PC-9 (cell line): ENCODE measurements at regions not wholly inside any gene's neighbourhood (a gene's known extent, or its start where the extent isn't known, plus 50 kb on each side); places are given as distances from the start of the nearest gene placed in this dataset.

Experiments
- BruUV-seq: library from RNA; stranded (reverse); fragments of 400-500 nt; replicated peaks from 2 replicates; lab custom pipeline; 2021; lab: Mats Ljungman, UMichigan
- CTCF ChIA-PET: fragments of 300-600 bp; sonication (Branson Sonifier 250); formaldehyde crosslinking; loops from one replicate; lab custom pipeline; 2022; ENCODE audit warnings: antibody characterized with exemption; lab: Charles Lee
- POLR2A ChIA-PET: fragments of 300-600 bp; sonication (Branson Sonifier 250); formaldehyde crosslinking; loops from one replicate; lab custom pipeline; 2022; ENCODE audit warnings: antibody characterized with exemption; ENCODE audit not compliant: unreplicated experiment; lab: Charles Lee
- DNase-seq, 2 experiments: peaks; one replicate each; pipeline versions ENCODE4 v3.0.0 to v3.0.0-alpha.2; 2015 to 2022; ENCODE audit warnings: mixed read lengths in 1 of 2
- H2AFZ ChIP-seq: fragments of 200-600 bp; sonication (generic); 2 replicates; pipeline ENCODE4 v1.8.1; 2017; ENCODE audit warnings: antibody characterized with exemption
- H3F3A ChIP-seq: fragments of 200-600 bp; sonication (generic); 2 replicates; pipeline ENCODE4 v1.8.1; 2017; ENCODE audit warnings: antibody characterized with exemption, mild to moderate bottlenecking, low read depth; ENCODE audit not compliant: insufficient read depth
- H3K27ac ChIP-seq: fragments of 200-600 bp; sonication (generic); 2 replicates; pipeline ENCODE4 v1.6.1; 2016; ENCODE audit warnings: mixed run types
- H3K27me3 ChIP-seq: fragments of 200-600 bp; sonication (generic); 2 replicates; pipeline ENCODE4 v1.6.1; 2016; ENCODE audit warnings: low read depth, mixed run types; ENCODE audit not compliant: insufficient read depth
- H3K36me3 ChIP-seq: fragments of 200-600 bp; sonication (generic); 2 replicates; pipeline ENCODE4 v1.6.1; 2016; ENCODE audit warnings: low read depth, mixed run types
- H3K4me1 ChIP-seq: fragments of 200-600 bp; sonication (generic); replicated peaks from 2 replicates; pipeline ENCODE4 v1.6.1; 2016; ENCODE audit warnings: mixed run types; ENCODE audit not compliant: insufficient read depth
- H3K4me2 ChIP-seq: fragments of 200-600 bp; sonication (generic); 2 replicates; pipeline ENCODE4 v1.6.1; 2017; ENCODE audit warnings: mixed run types
- H3K4me3 ChIP-seq: fragments of 200-600 bp; sonication (generic); 2 replicates; pipeline ENCODE4 v1.6.1; 2016; ENCODE audit warnings: mixed run types
- H3K79me2 ChIP-seq: fragments of 200-600 bp; sonication (generic); 2 replicates; pipeline ENCODE4 v1.6.1; 2017; ENCODE audit warnings: low read depth, mixed run types
- H3K9me2 ChIP-seq: fragments of 200-600 bp; sonication (generic); 2 replicates; pipeline ENCODE4 v1.8.1; 2017; ENCODE audit warnings: mild to moderate bottlenecking; ENCODE audit not compliant: insufficient read depth
- H3K9me3 ChIP-seq: fragments of 200-600 bp; sonication (generic); 2 replicates; pipeline ENCODE4 v1.8.1; 2016; ENCODE audit warnings: low read depth; ENCODE audit not compliant: insufficient read depth
- H4K20me1 ChIP-seq: fragments of 200-600 bp; sonication (generic); 2 replicates; pipeline ENCODE4 v1.8.1; 2017; ENCODE audit not compliant: insufficient read depth
- EZH2 ChIP-seq: fragments of 200-600 bp; sonication (generic); IDR thresholded peaks from 2 replicates; pipeline ENCODE4 v1.8.0; 2017; ENCODE audit warnings: antibody characterized with exemption, low read depth
- intact Hi-C: fragments of 100-400 bp; cut with micrococcal nuclease; formaldehyde crosslinking; loops from one replicate; pipeline ENCODE4 v1.10.0; 2022; ENCODE audit not compliant: unreplicated experiment
- TF ChIP-seq, protein P1 (sequence below): fragments of 200-600 bp; sonication (generic); conservative IDR thresholded peaks from 2 replicates; pipeline ENCODE4 v1.6.1; 2017; ENCODE audit warnings: mixed run types, antibody characterized with exemption, mild to moderate bottlenecking, moderate library complexity

DNA sequence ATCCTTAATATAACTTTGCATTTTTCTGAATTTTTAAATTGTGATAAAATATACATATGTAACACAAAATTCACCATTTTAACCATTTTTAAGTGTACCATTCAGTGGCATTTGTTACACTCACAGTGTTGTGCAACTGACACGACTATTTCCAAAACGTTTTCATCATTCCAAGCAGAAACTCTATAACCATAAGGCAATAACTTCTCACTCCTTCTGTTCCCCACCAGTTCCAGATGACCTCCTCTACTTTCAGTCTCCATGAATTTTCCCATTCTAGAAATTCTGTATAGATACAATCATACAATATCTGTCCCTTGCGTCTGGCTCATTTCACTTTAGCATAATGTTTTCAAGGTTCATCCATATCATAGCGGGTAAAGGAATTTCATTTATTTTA is 223.5 kb upstream of the TTC14 start:
- Histone ChIP-seq H3K36me3 (no peaks in the 10 kb centered on the region), H3K4me1 (no peaks in the 10 kb centered on the region), H2AFZ (no peak overlapping the region), H3K79me2 (no peaks in the 10 kb centered on the region), H3K27ac (no peak overlapping the region), H3K4me3 (no peak overlapping the region), H3K9me2 (no peaks in the 10 kb centered on the region), H3K9me3 (no peaks in the 10 kb centered on the region), H3K4me2 (no peak overlapping the region), H3F3A (no peaks in the 10 kb centered on the region), H3K27me3 (no peaks in the 10 kb centered on the region), H4K20me1 (no peaks in the 10 kb centered on the region)
- CTCF ChIA-PET: no interaction called here
- no TSS peak for BruUV-seq
- TF ChIP-seq, protein P1, sequence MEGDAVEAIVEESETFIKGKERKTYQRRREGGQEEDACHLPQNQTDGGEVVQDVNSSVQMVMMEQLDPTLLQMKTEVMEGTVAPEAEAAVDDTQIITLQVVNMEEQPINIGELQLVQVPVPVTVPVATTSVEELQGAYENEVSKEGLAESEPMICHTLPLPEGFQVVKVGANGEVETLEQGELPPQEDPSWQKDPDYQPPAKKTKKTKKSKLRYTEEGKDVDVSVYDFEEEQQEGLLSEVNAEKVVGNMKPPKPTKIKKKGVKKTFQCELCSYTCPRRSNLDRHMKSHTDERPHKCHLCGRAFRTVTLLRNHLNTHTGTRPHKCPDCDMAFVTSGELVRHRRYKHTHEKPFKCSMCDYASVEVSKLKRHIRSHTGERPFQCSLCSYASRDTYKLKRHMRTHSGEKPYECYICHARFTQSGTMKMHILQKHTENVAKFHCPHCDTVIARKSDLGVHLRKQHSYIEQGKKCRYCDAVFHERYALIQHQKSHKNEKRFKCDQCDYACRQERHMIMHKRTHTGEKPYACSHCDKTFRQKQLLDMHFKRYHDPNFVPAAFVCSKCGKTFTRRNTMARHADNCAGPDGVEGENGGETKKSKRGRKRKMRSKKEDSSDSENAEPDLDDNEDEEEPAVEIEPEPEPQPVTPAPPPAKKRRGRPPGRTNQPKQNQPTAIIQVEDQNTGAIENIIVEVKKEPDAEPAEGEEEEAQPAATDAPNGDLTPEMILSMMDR: no peak
- TF ChIP-seq EZH2: no peak
- intact Hi-C loops: no loop called here
- POLR2A ChIA-PET: no interaction called here
- no peak for DNase-seq

DNA sequence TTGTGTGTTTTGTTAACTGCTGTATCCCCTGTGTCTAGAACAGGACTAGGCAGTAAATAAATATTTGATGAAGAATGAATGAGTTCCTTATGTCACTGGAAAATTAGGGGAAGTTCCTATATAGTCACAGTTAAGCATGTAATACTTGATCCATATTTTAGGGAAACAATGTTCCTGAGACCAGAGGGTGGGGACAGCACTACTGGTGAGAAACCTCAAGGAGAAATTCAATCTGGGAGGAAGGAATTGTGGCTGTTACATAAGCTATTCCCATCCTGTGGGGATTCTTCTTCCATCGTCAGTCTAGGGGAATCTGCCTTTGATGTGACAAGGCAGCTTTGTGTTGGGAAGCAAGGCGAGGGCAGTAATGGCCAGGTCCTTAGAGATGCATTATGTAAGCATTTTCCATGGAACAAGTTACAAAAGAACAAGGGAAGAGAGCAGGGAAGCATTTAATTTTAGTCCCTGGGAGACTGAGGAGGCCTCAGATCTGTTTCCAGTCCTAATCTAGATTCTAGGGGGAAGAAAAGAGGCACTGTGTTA is 219.3 kb upstream of the TTC14 start:
- Histone ChIP-seq H3K4me3 (no peak overlapping the region), H3K9me3 (no peaks in the 10 kb centered on the region), H3K27me3 (no peaks in the 10 kb centered on the region), H2AFZ (no peak overlapping the region), H3K27ac (no peak overlapping the region), H3K79me2 (no peaks in the 10 kb centered on the region), H3K36me3 (no peaks in the 10 kb centered on the region), H3K4me2 (no peak overlapping the region), H3K9me2 (no peaks in the 10 kb centered on the region), H4K20me1 (no peaks in the 10 kb centered on the region), H3K4me1 (no peaks in the 10 kb centered on the region), H3F3A (no peaks in the 10 kb centered on the region)
- POLR2A ChIA-PET: no interaction called here
- TF ChIP-seq, protein P1: no peak
- TF ChIP-seq EZH2: no peak
- no TSS peak for BruUV-seq
- intact Hi-C loops: no loop called here
- CTCF ChIA-PET: no interaction called here
- DNase-seq: no peak

DNA sequence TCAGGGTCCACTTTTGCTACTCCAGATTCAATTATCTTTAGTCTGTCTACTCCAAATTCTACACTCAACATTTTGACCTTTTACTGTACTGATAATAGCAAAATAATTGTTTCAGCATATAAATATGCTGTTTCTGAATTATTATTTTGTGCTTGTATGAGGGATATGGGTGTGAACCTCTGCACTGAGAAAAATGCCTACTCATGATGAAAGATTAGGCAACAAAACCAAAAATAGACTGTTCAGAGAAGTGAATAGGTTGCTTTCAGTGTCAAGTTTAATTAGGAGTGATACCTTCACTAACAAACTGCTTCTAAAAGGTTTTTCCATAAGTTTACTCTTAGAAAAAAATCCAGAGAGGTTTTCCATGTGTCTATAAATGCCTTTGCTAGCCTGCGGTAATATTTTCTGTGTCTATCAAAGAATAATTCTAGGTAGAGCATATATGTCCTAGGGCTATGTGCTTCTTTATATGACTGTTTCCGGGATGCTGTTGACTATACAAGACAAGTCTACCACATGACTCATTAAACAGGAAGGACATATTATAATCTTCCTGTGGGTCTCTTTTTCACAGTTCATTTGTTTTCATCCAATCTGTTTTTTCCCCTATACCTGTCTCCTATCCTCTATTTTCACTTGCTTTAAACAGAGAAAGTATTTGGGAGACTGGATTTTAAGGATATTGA is 218.5 kb upstream of the TTC14 start:
- Histone ChIP-seq H3K9me2 (no peaks in the 10 kb centered on the region), H3K9me3 (no peaks in the 10 kb centered on the region), H3K4me1 (no peaks in the 10 kb centered on the region), H3K36me3 (no peaks in the 10 kb centered on the region), H3F3A (no peaks in the 10 kb centered on the region), H3K27ac (no peak overlapping the region), H3K27me3 (no peaks in the 10 kb centered on the region), H3K4me2 (no peak overlapping the region), H4K20me1 (no peaks in the 10 kb centered on the region), H3K4me3 (no peak overlapping the region), H3K79me2 (no peaks in the 10 kb centered on the region), H2AFZ (no peak overlapping the region)
- TF ChIP-seq, protein P1: no peak
- no peak for TF ChIP-seq EZH2
- no TSS peak for BruUV-seq
- intact Hi-C loops: no loop called here
- ChIA-PET POLR2A (no interaction called here), CTCF (no interaction called here)
- no peak for DNase-seq
